ENCODE measurements at regions not wholly inside any gene's neighbourhood (a gene's known extent, or its start where the extent isn't known, plus 50 kb on each side); places are given as distances from the start of the nearest gene placed in this dataset.
"Not testable (repeated sequence)": the region's sequence is repeated elsewhere in the genome, so short reads cannot be mapped to it uniquely, and the experiment has no call there.

- no peak for DNase-seq (ENCODE audit: low spot score)
- ATAC-seq = no peak
Measured at GRCh38 chr6:40163924-40164323, 229.7 kb upstream of the MOCS1 start.

DNA sequence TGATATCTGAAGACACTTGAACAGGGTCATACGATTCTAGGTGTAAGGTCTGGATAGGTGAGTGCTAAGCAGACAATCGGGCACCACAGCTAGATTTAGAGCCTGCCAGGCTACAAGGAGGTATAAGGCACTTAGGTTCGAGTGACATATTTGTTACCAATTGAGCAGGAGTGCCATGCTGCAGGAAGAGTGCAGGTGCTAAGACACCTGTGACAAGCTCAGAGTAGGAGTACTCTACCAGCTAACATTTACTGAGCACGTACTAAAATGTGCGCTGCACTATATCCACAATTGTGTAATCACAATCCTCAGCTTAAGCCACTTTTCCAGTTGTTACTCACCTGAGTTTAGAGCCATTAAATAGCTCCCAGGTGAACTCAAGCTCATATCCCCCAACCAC is 227.8 kb upstream of the MOCS1 start:
- ATAC-seq = no peak

DNA sequence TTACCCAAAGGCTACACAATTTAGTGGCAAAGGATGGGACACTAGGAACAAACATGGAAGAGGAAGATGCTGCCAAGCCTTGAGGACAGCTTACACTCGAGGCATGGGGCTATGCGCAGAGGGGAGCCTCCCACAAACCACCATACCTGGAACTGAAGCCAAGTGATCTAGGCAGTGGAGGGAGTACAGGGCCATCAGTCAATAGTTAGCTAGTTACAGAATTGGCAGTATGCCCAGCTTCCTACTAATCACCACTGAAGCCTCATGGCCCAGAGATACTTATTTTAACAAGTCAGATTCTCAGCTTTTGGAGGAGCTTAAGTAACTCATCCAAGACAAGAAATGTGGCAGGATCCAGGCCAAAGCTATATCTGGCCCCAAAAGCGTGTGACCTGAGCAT is 226.6 kb upstream of the MOCS1 start:
- DNase-seq (ENCODE audit: low spot score) (no peak), ATAC-seq (no peak)

More for the DNA sequence above, 227.8 kb upstream of the MOCS1 start:
- no peak for DNase-seq (ENCODE audit: low spot score)

DNA sequence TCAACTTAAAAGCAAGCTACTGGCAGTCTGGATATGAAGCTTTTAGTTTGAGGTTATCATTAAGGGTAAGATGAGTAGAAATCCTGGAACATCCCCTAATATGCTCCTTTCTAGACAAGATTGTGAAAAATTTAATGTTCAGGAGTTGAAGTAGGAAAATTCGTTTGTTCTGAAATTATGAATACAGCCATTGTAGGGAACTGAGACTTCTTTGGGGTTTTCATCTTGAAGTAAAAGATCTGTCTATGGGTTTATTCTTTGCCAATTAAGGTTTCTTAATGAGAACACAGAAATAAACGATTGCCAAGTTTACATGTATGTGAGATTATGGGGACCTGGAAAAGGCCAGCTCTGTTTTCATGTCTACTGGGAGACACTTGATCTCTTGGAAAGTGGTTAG is 225.6 kb upstream of the MOCS1 start:
- ATAC-seq = no peak

GRCh38 chr6:40152701-40153436 is 218.6 kb upstream of the MOCS1 start:
- DNase-seq (ENCODE audit: low spot score) (no peak), ATAC-seq (no peak)

More for the DNA sequence above, 225.6 kb upstream of the MOCS1 start:
- DNase-seq (ENCODE audit: low spot score) = no peak

DNA sequence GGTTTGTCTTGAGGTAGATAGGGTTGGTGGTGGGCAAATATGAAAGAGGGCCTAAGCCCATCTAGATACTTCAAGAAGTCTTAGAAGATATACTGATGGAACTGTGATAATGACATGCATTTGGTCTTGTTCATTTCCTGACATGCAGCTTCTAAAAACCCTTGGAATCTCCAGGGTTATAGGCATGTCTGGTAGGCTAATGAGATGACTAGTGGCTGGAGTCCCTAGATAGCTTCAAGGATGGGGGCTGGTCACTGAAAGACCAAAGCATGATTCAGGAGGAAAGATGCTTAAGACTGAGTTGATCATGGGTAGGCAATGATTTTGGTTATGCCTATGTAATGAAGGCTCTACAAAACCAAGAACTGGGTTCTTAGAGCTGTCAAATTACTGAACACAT is 217.9 kb upstream of the MOCS1 start:
- DNase-seq (ENCODE audit: low spot score) (no peak), ATAC-seq (no peak)

DNA sequence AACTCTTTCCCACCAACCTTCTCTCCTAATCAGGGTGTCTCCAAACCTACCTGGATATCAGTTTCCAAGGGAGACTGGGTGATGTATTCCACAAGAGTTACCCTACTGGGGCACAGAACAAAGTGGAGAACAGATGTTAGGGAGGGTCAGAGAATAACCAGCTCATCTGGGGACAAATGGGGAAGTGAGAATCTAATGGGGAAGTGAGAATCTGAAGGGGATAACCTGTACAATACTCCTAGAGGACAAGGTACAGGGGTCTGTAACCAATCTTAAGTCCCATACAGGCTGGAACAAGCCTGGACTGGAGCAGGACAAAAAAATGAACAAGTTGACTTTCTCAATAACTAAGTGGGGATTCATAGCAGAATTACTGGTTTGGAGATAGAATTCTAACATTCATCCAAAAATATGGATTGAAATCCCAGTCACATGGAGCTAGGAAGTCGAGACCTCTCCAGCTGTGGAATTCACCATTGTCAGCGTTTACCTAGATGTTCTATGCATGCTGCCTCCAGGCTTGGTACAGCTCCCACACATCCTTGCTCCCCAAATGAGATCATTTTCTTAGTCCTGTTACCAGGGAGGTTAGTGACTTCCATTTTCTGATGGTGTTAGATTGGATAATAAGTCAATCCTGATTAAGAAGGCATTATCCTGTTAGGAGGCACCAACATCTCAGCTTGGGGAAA is 214.8 kb upstream of the MOCS1 start:
- no peak for DNase-seq (ENCODE audit: low spot score)
- ATAC-seq = no peak

DNA sequence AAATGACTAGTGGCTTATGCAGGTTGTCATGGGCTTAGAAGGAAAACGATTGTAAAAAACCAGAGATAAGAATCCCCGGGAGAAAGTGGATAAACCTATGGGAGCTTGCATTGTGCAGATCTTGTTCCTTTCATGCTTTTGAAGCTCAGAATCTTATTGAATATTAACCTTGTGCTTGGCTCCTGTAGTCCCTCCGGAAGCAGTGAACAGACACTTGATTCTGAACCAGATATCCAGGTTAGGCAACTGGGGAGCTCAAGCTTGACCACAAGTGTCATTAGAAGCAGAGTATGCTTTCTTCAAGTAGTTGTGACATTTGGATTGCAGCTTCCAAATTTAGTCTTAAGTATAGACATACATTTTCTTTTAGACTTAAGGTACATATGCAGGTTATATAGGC is 212.6 kb upstream of the MOCS1 start:
- DNase-seq (ENCODE audit: low spot score) (no peak), ATAC-seq (no peak)

DNA sequence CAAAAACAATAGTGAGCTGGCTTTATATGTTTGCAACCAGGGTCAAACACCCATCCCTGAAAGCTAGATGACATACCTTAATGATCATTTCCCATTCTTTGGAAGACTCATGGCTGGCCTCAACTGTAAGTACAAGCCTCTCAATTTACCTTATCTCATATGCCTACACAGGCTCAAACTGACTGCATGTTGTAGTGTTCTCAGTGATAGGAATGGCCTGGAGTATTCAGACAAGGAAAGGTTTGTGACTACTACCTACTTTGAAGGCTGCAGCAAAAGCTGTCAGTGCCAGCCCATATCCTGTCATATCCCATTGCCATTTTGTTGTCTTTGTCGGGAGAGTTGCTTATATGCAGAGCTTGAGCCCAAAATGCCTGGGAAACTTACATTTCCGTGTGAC is 205.2 kb upstream of the MOCS1 start:
- no peak for ATAC-seq
- DNase-seq (ENCODE audit: low spot score) = no peak

GRCh38 chr6:40138273-40138720 is 204.0 kb upstream of the MOCS1 start:
- DNase-seq (ENCODE audit: low spot score) (no peak), ATAC-seq (no peak)

DNA sequence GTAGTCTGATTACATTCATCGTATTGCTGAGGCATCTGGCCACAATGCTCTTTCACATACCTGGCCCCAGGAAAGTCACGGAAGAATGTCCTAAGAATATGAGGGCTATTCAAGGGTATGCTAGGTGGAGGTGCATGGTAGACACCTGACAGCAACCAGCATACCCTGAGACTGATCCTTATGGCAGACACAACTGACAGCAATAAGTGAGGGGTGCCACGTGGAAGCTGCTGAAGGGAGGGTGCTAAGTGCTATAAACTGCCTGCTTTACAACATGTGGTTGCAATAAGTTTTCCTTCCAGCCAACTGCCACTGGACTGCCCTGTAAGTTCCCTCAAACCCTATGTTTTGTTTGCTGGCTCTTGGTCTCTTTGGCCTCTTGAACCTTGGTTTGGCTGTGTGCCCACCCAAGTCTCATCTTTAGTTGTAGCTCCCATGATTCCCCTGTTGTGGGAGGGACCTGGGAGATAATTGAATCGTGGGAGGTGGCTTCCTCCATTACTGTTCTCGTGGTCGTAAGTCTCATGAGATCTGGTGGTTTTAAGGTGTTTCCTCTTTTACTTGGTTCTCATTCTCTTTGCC is 201.3 kb upstream of the MOCS1 start:
- DNase-seq (ENCODE audit: low spot score) = no peak
- ATAC-seq = no peak

- ATAC-seq; DNase-seq (ENCODE audit: low spot score): not testable (repeated sequence)
Measured at GRCh38 chr6:40133981-40134380, 199.7 kb upstream of the MOCS1 start.

- ATAC-seq = no peak
- no peak for DNase-seq (ENCODE audit: low spot score)
Measured at GRCh38 chr6:40131675-40132074, 197.4 kb upstream of the MOCS1 start.

- DNase-seq (ENCODE audit: low spot score) = no peak
Measured at GRCh38 chr6:40128127-40128526, 193.9 kb upstream of the MOCS1 start.

DNA sequence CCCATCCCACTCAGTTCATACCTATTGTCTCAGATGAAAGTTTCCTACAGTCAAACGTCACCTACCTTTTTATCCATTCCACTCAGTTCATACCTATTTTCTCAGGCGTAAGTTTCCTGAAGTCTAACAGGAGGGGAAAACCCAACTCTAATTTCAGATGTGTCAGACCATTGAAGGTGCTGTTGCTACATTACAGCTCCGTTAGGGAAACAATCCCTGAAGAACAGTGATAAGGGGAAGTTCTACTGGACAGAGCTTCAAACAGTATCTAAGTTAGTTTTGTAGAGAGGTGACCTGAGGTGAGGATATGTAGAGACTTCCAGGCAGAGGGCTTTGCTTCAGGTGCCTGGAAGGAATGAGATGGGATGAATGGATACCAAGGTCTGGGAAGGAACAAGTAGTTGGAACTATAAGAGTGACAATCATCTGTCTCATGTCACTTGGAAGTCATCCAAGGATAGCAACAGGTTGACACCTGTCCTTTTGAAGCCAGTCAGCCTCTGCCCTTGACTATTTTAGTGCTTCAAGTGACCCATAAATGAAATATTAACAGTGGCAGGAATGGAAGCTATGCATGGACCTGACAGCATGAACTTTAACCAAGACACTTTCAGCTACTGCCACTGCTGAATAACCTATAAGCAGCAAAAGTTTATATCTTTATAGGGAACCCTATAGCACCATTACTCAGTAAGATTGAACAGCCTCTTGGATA is 191.6 kb upstream of the MOCS1 start:
- ATAC-seq (no peak), DNase-seq (ENCODE audit: low spot score) (no peak)

More at GRCh38 chr6:40128127-40128526, 193.9 kb upstream of the MOCS1 start:
- ATAC-seq = no peak

DNA sequence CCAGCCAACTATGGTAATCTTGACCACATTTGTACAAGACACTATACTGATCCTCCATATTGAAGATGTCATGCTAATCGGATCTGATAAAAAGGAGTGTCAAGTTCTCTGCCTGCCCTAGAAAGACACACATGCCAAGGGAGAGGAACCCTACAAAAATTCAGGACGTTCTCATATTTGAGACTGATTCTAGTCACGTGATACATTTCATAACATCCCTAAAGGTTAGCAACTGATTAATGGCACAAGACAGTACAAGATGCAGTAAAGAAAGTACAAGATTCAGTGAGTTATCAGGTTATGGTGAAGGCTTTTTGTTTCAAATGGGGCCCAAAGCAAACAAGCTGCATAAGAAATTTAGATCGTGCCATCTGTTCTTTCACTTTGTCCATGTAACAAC is 190.7 kb upstream of the MOCS1 start:
- no peak for ATAC-seq
- DNase-seq (ENCODE audit: low spot score) = no peak

DNA sequence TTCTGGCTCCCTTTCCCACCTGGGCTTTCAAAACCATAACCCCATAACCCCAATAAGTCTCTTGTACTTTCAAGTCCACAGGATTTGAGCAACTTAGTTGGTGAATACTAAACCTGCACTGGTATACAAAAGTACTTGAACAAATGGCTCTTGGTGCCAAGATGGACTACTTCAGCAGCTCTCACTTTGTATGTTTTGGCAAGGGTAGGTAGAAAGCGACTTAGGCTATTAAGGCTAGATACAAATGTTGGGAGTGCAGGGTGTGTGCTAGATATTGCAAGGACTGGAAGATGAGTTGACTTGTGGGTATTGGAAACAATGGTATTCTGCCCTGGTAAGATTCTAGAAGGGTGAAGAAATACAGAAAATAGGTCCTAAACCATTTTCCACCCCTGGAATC is 182.6 kb upstream of the MOCS1 start:
- DNase-seq (ENCODE audit: low spot score) = no peak
- ATAC-seq = no peak

DNA sequence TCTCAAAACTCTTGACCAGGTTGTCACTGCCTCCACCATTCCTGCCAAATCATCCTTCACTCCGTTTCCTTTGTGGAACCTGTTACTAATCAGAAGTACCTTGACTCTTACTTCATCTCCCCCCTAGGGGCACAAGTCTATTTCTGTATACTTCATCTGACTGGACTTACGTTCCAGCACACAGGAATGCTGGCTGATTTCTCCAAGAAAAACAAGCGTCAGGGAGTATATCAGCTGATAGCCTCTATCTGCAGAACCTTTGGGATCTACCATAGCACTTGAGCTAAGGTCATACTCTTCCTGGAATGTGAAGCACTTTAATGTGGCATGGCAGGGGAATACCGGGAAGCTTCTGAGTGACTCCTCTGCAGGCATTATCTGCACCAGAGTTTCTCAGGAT is 178.1 kb upstream of the MOCS1 start:
- DNase-seq (ENCODE audit: low spot score) = no peak
- peak; percentile 16 for ATAC-seq

GRCh38 chr6:40108736-40109135 is 174.5 kb upstream of the MOCS1 start:
- DNase-seq (ENCODE audit: low spot score) = no peak
- no peak for ATAC-seq

- no peak for ATAC-seq
- DNase-seq (ENCODE audit: low spot score) = no peak
Measured at GRCh38 chr6:40106840-40107239, 172.6 kb upstream of the MOCS1 start.

DNA sequence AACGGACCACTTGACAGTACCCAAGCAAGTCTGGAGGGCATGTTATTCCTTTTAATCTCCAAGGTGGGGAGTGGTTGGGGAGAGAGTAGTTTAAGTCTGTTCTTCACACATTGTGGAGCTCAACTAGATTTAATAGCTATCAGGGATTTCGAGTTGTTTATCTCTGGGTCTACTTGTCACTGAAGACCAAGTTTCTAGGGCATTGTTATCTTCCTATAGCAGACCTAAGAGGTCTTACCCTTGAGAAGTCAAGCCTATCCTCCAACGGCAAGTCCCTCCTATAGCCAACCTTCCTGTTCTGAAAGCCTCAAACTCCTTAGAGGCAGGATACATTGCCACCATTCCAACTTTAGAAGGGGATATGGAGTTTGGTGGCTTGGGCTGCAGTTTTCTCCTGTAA is 164.5 kb upstream of the MOCS1 start:
- ATAC-seq (no peak), DNase-seq (ENCODE audit: low spot score) (no peak)

DNA sequence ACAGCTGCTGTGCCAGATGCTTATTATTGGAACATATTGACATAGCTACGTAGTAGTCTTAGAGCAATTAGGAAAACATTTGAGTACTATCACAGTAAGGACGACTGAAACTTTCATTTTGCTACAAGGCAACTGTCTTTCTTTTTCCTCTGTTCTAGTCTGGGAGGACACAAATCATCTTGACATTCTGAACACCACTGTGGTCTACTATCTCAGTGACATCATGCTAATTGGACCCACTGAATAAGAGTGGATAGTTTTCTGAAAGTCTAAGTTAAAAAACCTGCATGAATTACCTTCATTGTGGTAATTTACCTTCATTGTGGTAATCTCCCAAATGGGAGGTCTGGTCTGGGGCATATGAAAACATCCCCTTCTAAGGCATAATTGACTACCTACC is 163.3 kb upstream of the MOCS1 start:
- ATAC-seq = no peak
- no peak for DNase-seq (ENCODE audit: low spot score)
